ENCODE measurements at regions not wholly inside any gene's neighbourhood (a gene's known extent, or its start where the extent isn't known, plus 50 kb on each side); places are given as distances from the start of the nearest gene placed in this dataset.
A peak's percentile ranks its signal among the peaks of the same experiment; 100 is the strongest.
"Not testable (repeated sequence)": the region's sequence is repeated elsewhere in the genome, so short reads cannot be mapped to it uniquely, and the experiment has no call there.

- peaks cover 0 to 9% (median 0%) of the 10 kb centered on the region in 8 donors for H3K9me3 ChIP-seq
- peak overlapping the region in 3 of 8 donors; percentile 55 to 86 (median 80) for H3K27ac ChIP-seq
- peaks cover 0 to 4% (median 0%) of the 10 kb centered on the region in 6 donors for H3K4me1 ChIP-seq
- 79 to 91% (median 83%) methylated on average over 6 of the region's 6 CpGs for WGBS, 5 donors
- no peak for DNase-seq
- TF ChIP-seq POLR2A (IDR thresholded peaks at IDR 0.05) (no peak), POLR2AphosphoS5 (IDR thresholded peaks at IDR 0.05) (no peak)
- TF ChIP-seq, protein P1, sequence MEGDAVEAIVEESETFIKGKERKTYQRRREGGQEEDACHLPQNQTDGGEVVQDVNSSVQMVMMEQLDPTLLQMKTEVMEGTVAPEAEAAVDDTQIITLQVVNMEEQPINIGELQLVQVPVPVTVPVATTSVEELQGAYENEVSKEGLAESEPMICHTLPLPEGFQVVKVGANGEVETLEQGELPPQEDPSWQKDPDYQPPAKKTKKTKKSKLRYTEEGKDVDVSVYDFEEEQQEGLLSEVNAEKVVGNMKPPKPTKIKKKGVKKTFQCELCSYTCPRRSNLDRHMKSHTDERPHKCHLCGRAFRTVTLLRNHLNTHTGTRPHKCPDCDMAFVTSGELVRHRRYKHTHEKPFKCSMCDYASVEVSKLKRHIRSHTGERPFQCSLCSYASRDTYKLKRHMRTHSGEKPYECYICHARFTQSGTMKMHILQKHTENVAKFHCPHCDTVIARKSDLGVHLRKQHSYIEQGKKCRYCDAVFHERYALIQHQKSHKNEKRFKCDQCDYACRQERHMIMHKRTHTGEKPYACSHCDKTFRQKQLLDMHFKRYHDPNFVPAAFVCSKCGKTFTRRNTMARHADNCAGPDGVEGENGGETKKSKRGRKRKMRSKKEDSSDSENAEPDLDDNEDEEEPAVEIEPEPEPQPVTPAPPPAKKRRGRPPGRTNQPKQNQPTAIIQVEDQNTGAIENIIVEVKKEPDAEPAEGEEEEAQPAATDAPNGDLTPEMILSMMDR (IDR thresholded peaks at IDR 0.05 in 8 of 11, conservative IDR thresholded peaks at IDR 0.05 in 3 of 11): no peak
- no peaks in the 10 kb centered on the region for H3K36me3 ChIP-seq
- H3K27me3 ChIP-seq (replicated peaks in 1 of 7): no peaks in the 10 kb centered on the region
- no peak overlapping the region for H3K4me3 ChIP-seq
- intact Hi-C loops (cut with DNase I; ENCODE audit: low total_unique reads): no loop called here
Measured at GRCh38 chr13:109401891-109402290, 384.5 kb downstream of the IRS2 start.

- Histone ChIP-seq H3K4me3 (no peak overlapping the region), H3K4me1 (peaks cover 0 to 4% (median 0%) of the 10 kb centered on the region in 6 donors), H3K27ac (peak overlapping the region in 1 of 8 donors; percentile 86), H3K27me3 (replicated peaks in 1 of 7) (no peaks in the 10 kb centered on the region), H3K36me3 (no peaks in the 10 kb centered on the region), H3K9me3 (peaks cover 0 to 9% (median 0%) of the 10 kb centered on the region in 8 donors)
- TF ChIP-seq, protein P1 (IDR thresholded peaks at IDR 0.05 in 8 of 11, conservative IDR thresholded peaks at IDR 0.05 in 3 of 11): no peak
- TF ChIP-seq POLR2A (IDR thresholded peaks at IDR 0.05) (no peak), POLR2AphosphoS5 (IDR thresholded peaks at IDR 0.05) (no peak)
- intact Hi-C loops (cut with DNase I; ENCODE audit: low total_unique reads): no loop called here
- no peak for DNase-seq
- WGBS, 5 donors: 76 to 96% (median 81%) methylated on average over 9 of the region's 9 CpGs
Measured at GRCh38 chr13:109401307-109401706, 385.1 kb downstream of the IRS2 start.

DNA sequence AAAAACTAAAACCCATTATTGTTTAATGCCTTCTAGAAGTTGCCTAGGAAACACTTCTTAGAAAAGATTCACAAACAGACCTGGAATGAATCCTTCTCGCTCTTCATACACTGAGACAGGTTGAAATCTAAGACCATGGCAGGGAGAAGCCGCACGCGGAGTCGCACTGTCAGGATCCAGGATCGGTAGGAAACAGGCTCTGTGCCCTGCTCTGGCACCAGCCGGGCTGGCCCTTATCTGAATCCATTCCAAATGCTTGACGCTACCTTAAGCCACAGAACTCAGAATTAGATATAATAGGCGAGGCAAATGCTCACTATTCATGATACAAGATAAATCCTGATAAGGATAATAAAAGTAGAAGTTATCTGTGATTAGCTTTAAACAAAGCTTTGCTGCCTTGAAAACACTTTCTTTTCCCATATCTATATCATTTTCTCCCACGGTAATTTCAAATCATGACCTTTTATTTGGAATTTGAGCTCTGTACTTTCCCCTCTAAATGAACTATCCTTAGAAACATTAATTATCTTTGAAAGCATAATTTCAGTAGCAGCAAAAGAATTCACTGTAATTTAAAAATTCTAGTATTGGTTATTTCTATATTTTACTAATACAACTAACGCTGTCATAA lies 385.6 kb downstream of the IRS2 start:
- Histone ChIP-seq H3K27me3 (replicated peaks in 1 of 7) (no peaks in the 10 kb centered on the region), H3K27ac (peak overlapping the region in 3 of 8 donors; percentile 53 to 90 (median 78)), H3K36me3 (no peaks in the 10 kb centered on the region), H3K4me3 (no peak overlapping the region), H3K4me1 (peaks cover 0 to 4% (median 0%) of the 10 kb centered on the region in 6 donors), H3K9me3 (peaks cover 0 to 9% (median 0%) of the 10 kb centered on the region in 8 donors)
- TF ChIP-seq, protein P1 (IDR thresholded peaks at IDR 0.05 in 8 of 11, conservative IDR thresholded peaks at IDR 0.05 in 3 of 11): no peak
- TF ChIP-seq POLR2AphosphoS5 (IDR thresholded peaks at IDR 0.05) (no peak), POLR2A (IDR thresholded peaks at IDR 0.05) (no peak)
- DNase-seq: no peak
- WGBS, 5 donors: 89 to 94% (median 91%) methylated on average over 11 of the region's 11 CpGs
- intact Hi-C loops (cut with DNase I; ENCODE audit: low total_unique reads): no loop called here

DNA sequence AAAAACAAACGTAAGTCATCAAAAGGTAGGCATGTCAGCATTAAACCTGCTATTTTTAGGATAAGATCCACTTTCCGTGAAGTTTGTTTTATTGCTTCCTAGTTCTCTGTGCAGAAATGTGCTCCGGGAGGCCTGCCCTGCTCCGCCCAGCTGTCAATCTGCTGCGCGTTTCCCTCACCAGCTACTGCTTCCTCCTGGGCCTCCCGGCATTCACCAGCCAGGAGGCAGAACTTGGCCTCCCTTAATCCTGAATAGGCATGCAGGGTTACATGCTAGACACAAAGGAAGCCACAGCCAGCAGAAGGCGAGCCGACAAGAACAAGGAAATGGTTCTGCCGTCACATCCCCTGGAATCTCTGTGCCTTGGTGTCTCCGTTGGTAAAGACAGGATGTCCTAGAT lies 386.2 kb downstream of the IRS2 start:
- H3K27ac ChIP-seq: peak overlapping the region in 3 of 8 donors; percentile 53 to 90 (median 78)
- DNase-seq: peak; percentile 83
- H3K4me3 ChIP-seq: no peak overlapping the region
- H3K9me3 ChIP-seq: peaks cover 0 to 9% (median 0%) of the 10 kb centered on the region in 8 donors
- no peaks in the 10 kb centered on the region for H3K36me3 ChIP-seq
- TF ChIP-seq POLR2AphosphoS5 (IDR thresholded peaks at IDR 0.05) (peak in 1 of 3 donors; percentile 12), POLR2A (IDR thresholded peaks at IDR 0.05) (no peak)
- H3K4me1 ChIP-seq: peaks cover 0 to 4% (median 0%) of the 10 kb centered on the region in 6 donors
- H3K27me3 ChIP-seq (replicated peaks in 1 of 7): no peaks in the 10 kb centered on the region
- intact Hi-C loops (cut with DNase I; ENCODE audit: low total_unique reads): no loop called here
- 22 to 34% (median 31%) methylated on average over 11 of the region's 11 CpGs for WGBS, 5 donors

DNA sequence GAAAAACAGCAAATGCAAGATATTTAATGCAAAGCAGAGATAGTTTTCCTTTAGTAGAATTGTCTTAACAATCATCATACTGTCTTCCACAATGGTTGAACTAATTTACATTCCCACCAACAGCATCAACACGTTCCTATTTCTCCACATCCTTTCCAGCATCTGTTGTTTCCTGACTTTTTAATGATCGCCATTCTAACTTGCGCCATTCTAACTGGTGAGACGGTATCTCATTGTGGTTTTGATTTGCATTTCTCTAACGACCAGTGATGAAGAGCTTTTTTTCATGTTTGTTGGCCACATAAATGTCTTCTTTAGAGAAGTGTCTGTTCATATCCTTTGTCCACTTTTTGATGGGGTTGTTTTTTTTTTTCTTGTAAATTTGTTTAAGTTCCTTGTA lies 388.3 kb downstream of the IRS2 start:
- intact Hi-C loops (cut with DNase I; ENCODE audit: low total_unique reads); H3K4me1 ChIP-seq; H3K27me3 ChIP-seq (replicated peaks in 1 of 7); DNase-seq; H3K4me3 ChIP-seq; H3K9me3 ChIP-seq; H3K36me3 ChIP-seq: not testable (repeated sequence)
- peak overlapping the region in 4 of 8 donors; percentile 15 to 90 (median 68) for H3K27ac ChIP-seq
- WGBS, 5 donors: 45 to 72% (median 61%) methylated on average over 5 of the region's 5 CpGs

All from spleen (tissue), 11 donors.